Ovary (tissue), 7 donors: ENCODE measurements at regions not wholly inside any gene's neighbourhood (a gene's known extent, or its start where the extent isn't known, plus 50 kb on each side); places are given as distances from the start of the nearest gene placed in this dataset.

Source experiments
- DNase-seq, 5 donors: peaks; one replicate each; pipeline ENCODE4 v3.0.0-alpha.2; 2019 to 2020
- H3K27ac ChIP-seq, 2 donors: fragments of 200-600 bp; one replicate each; pipeline versions ENCODE4 v1.5.1 to v1.8.0; 2019 to 2022
- H3K27me3 ChIP-seq: fragments of 200-600 bp; one replicate; pipeline ENCODE4 v1.8.0; 2022
- H3K36me3 ChIP-seq: fragments of 200-600 bp; sonication (generic); one replicate; pipeline ENCODE4 v1.5.1; 2019
- H3K4me1 ChIP-seq: one replicate; pipeline ENCODE4 v1.8.1; 2013; ENCODE audit warnings: mild to moderate bottlenecking, moderate library complexity; ENCODE audit not compliant: insufficient read depth
- H3K4me3 ChIP-seq: fragments of 200-600 bp; sonication (generic); one replicate; pipeline ENCODE4 v1.5.1; 2017
- H3K9me3 ChIP-seq, 2 donors: fragments of 200-600 bp in 1 of 2; sonication (generic) in 1 of 2; one replicate each; pipeline versions ENCODE4 v1.5.1 to v1.8.1; 2013 to 2019; ENCODE audit warnings: mild to moderate bottlenecking in 1 of 2, moderate library complexity in 1 of 2
- EP300 ChIP-seq: sonication (generic); formaldehyde crosslinking; IDR thresholded peaks from one replicate; pipeline ENCODE4 v1.6.1; 2017; ENCODE audit warnings: antibody characterized with exemption
- POLR2A ChIP-seq: fragments of 450-650 bp; IDR thresholded peaks from one replicate; pipeline ENCODE4 v1.6.1; 2017; ENCODE audit warnings: antibody characterized with exemption, mild to moderate bottlenecking, moderate library complexity
- WGBS, 3 donors: extraction: QIAGEN DNeasy Blood & Tissue Kit in 1 of 3; methylation state at CpG; one replicate each; pipeline versions ENCODE4 v1.1.5 to v1.1.7; 2013 to 2017; 5-methylcytosine and 5-hydroxymethylcytosine counted together
- intact Hi-C, 4 donors: fragments of 100-400 bp; cut with DNase I; formaldehyde crosslinking; loops; one replicate each; pipeline versions ENCODE4 v1.11.0 to v1.15.1; 2022 to 2023
- TF ChIP-seq, protein P1 (sequence below), 3 donors: fragments of 450-650 bp in 2 of 3; fragments of 200-600 bp in 1 of 3; IDR thresholded peaks; one replicate each; pipeline versions ENCODE4 v1.5.1 to v1.8.0; 2016 to 2022; ENCODE audit warnings: antibody characterized with exemption in 3 of 3, mild to moderate bottlenecking in 1 of 3
- donor health status: DM: no; HTN: no; CAD: no; lungs with moderate emphysema.
- donor health status: DM: no; HTN: no; CAD: no.
- donor health status: Bipolar disorder and iron deficiency.
- donor health status: DM: no; HTN: no; CAD: no.
- donor health status: DM: yes; HTN: yes; CAD: no.

DNA sequence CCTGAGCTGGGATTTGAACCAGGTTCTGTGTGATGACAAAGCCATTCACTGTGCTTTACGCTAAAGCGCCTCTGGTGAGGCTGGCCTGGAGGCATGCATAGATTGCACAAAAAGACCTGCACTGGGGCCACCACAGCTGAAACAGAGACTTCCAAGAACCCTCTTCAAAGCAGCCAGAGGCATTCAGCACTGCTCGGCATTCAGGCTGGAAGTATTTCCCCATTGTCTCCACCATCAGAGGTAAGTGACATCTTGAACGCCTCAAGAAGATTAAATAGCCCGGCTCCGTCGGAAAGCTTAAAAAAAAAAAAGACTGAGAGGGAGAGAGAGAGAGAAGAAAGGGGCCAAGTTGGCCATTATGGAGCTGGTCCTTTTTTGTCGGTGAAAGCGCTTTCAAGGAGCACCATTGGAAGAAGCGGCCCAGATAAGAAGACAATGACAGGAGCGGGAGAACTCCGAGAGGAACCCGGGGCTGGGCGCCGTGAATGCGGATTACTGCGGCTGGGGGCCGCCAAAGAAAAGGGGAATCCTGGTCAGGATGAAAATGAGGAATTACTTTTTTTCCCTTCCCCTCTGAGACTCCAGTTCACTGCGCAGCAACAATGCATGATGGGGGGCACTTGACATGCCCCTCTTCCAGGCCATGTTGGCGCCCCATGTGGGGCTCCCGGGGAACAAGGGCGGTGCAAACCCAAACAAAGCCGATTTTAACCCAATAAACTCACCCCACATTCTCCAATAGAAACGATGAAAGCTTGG lies 228.3 kb downstream of the MYCN start:
- Histone ChIP-seq H3K27ac (no peak overlapping the region), H3K27me3 (no peaks in the 10 kb centered on the region), H3K4me1 (no peaks in the 10 kb centered on the region), H3K9me3 (no peaks in the 10 kb centered on the region), H3K4me3 (no peak overlapping the region), H3K36me3 (no peaks in the 10 kb centered on the region)
- TF ChIP-seq EP300 (no peak), POLR2A (no peak)
- TF ChIP-seq, protein P1, sequence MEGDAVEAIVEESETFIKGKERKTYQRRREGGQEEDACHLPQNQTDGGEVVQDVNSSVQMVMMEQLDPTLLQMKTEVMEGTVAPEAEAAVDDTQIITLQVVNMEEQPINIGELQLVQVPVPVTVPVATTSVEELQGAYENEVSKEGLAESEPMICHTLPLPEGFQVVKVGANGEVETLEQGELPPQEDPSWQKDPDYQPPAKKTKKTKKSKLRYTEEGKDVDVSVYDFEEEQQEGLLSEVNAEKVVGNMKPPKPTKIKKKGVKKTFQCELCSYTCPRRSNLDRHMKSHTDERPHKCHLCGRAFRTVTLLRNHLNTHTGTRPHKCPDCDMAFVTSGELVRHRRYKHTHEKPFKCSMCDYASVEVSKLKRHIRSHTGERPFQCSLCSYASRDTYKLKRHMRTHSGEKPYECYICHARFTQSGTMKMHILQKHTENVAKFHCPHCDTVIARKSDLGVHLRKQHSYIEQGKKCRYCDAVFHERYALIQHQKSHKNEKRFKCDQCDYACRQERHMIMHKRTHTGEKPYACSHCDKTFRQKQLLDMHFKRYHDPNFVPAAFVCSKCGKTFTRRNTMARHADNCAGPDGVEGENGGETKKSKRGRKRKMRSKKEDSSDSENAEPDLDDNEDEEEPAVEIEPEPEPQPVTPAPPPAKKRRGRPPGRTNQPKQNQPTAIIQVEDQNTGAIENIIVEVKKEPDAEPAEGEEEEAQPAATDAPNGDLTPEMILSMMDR (IDR thresholded peaks at IDR 0.05), result no peak
- DNase-seq, result no peak
- intact Hi-C loops, result no loop called here
- 91 to 92% (median 92%) methylated on average over 24 of the region's 24 CpGs for WGBS, 3 donors

GRCh38 chr2:16167870-16168426 lies 227.6 kb downstream of the MYCN start:
- Histone ChIP-seq H3K9me3 (no peaks in the 10 kb centered on the region), H3K27ac (no peak overlapping the region), H3K27me3 (no peaks in the 10 kb centered on the region), H3K4me1 (no peaks in the 10 kb centered on the region), H3K36me3 (no peaks in the 10 kb centered on the region), H3K4me3 (no peak overlapping the region)
- intact Hi-C loops, result no loop called here
- DNase-seq, result no peak
- TF ChIP-seq, protein P1 (IDR thresholded peaks at IDR 0.05), result no peak
- TF ChIP-seq EP300 (no peak), POLR2A (no peak)
- WGBS, 3 donors, result 89 to 91% (median 90%) methylated on average over 7 of the region's 7 CpGs

- TF ChIP-seq POLR2A (no peak), EP300 (no peak)
- TF ChIP-seq, protein P1 (IDR thresholded peaks at IDR 0.05), result no peak
- Histone ChIP-seq H3K36me3 (no peaks in the 10 kb centered on the region), H3K27ac (no peak overlapping the region), H3K4me3 (no peak overlapping the region), H3K4me1 (no peaks in the 10 kb centered on the region), H3K27me3 (no peaks in the 10 kb centered on the region), H3K9me3 (no peaks in the 10 kb centered on the region)
- intact Hi-C loops, result no loop called here
- DNase-seq, result no peak
- WGBS, 3 donors, result 93 to 94% (median 94%) methylated on average over 6 of the region's 6 CpGs
These were observed 227.1 kb downstream of the MYCN start for GRCh38 chr2:16167451-16167861.

DNA sequence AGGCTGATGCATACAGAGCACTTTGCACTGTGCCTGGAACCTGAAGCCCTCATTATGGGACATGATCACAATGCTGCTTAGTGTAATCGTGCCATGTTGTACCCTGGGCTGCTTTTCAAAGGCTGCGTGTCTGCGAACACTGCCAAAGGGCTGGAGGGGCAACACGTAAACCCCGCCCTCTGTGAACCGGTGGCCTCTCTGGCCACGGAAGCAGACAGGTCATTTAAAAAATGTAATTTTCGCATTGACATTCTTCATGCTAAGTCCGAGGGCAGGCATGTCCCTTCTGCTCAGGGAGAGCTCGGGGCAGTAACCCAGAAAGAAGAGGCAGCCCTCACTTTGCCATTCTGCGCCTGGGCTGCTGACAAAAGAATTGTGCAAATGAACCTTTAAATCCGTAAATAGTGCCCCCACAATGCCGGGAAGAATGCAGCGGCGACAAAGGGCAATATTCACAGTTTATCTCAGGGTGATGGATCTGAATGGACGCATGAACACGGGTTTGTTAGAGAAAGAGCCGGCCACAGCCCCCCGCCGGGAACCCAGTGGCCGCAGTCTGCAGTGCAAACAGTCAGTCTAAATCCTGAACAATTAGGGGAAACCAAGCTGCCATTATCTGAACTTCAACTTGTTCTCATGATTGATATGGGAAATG lies 226.1 kb downstream of the MYCN start:
- Histone ChIP-seq H3K4me1 (no peaks in the 10 kb centered on the region), H3K27ac (no peak overlapping the region), H3K27me3 (no peaks in the 10 kb centered on the region), H3K36me3 (no peaks in the 10 kb centered on the region), H3K9me3 (no peaks in the 10 kb centered on the region), H3K4me3 (no peak overlapping the region)
- WGBS, 3 donors, result 60 to 72% (median 69%) methylated on average over 21 of the region's 21 CpGs
- intact Hi-C loops, result no loop called here
- TF ChIP-seq, protein P1 (IDR thresholded peaks at IDR 0.05), result no peak
- TF ChIP-seq EP300 (no peak), POLR2A (no peak)
- DNase-seq, result no peak
